B cell (primary cell): ENCODE measurements at regions not wholly inside any gene's neighbourhood (a gene's known extent, or its start where the extent isn't known, plus 50 kb on each side); places are given as distances from the start of the nearest gene placed in this dataset.

Experiments used
- ATAC-seq: fragments of 200-7000 bp; cut with Tn5 transposase; one replicate; pipeline ENCODE4 v1.10.0; 2021; ENCODE audit warnings: low read depth, mild to moderate bottlenecking, moderate number of reproducible peaks, moderate library complexity
- CTCF ChIA-PET: fragments of 350-600 bp; sonication (Branson Sonifier 250); formaldehyde crosslinking; loops from one replicate; lab custom pipeline; 2021; ENCODE audit warnings: antibody characterized with exemption, inconsistent platforms; lab: Charles Lee
- POLR2A ChIA-PET: fragments of 350-600 bp; sonication (Branson Sonifier 250); formaldehyde crosslinking; loops from one replicate; lab custom pipeline; 2021; ENCODE audit warnings: antibody characterized with exemption; lab: Charles Lee
- DNase-seq: peaks from one replicate; pipeline ENCODE4 v3.0.0; 2013
- H2AFZ ChIP-seq: 2 replicates; pipeline ENCODE4 v1.6.1; 2012; ENCODE audit warnings: mild to moderate bottlenecking, low read depth, low read length; ENCODE audit not compliant: insufficient read depth, poor library complexity, severe bottlenecking
- H3K27ac ChIP-seq, 2 donors: 1 replicate in 1 of 2; 2 replicates in 1 of 2; pipeline ENCODE4 v1.5.1; 2012 to 2013; ENCODE audit warnings: low read length in 2 of 2, mild to moderate bottlenecking in 2 of 2, moderate library complexity in 1 of 2
- H3K27me3 ChIP-seq, 4 experiments: fragments of 200-600 bp in 1 of 4; sonication (generic) in 1 of 4; replicated peaks in 1 of 4; 1 replicate in 2 of 4; 2 replicates in 2 of 4; pipeline versions ENCODE4 v1.6.1 to v1.7.0; 2013 to 2016; ENCODE audit warnings: low read length in 3 of 4, mild to moderate bottlenecking in 2 of 4, mixed read lengths in 1 of 4, moderate library complexity in 1 of 4; ENCODE audit not compliant: insufficient read depth in 4 of 4, control insufficient read depth in 3 of 4; ENCODE audit errors: control extremely low read depth in 1 of 4
- H3K36me3 ChIP-seq, 2 experiments: replicated peaks in 1 of 2; 1 replicate in 1 of 2; 2 replicates in 1 of 2; pipeline versions ENCODE4 v1.6.1 to v1.7.1; 2013; ENCODE audit warnings: low read length in 1 of 2; ENCODE audit not compliant: insufficient read depth in 2 of 2, control insufficient read depth in 1 of 2; ENCODE audit errors: control extremely low read depth in 1 of 2, extremely low read depth in 1 of 2
- H3K4me1 ChIP-seq, 2 donors: fragments of 200-600 bp in 1 of 2; sonication (generic) in 1 of 2; 1 replicate in 1 of 2; 2 replicates in 1 of 2; pipeline versions ENCODE4 v1.5.1 to v1.6.1; 2013 to 2017; ENCODE audit warnings: low read length in 2 of 2; ENCODE audit not compliant: control insufficient read depth in 2 of 2, insufficient read depth in 2 of 2
- H3K4me2 ChIP-seq: replicated peaks from 2 replicates; pipeline ENCODE3; 2012; ENCODE audit warnings: mild to moderate bottlenecking, low read depth, low read length; ENCODE audit not compliant: poor library complexity, severe bottlenecking
- H3K4me3 ChIP-seq, 5 experiments: fragments of 200-600 bp in 1 of 5; sonication (generic) in 1 of 5; 1 replicate in 3 of 5; 2 replicates in 2 of 5; pipeline versions ENCODE4 v1.5.1 to v1.7.0; 2011 to 2016; ENCODE audit warnings: low read length in 4 of 5, mild to moderate bottlenecking in 4 of 5, low read depth in 2 of 5, control low read depth in 1 of 5, moderate library complexity in 1 of 5; ENCODE audit not compliant: insufficient read depth in 1 of 5; ENCODE audit errors: control extremely low read depth in 1 of 5, extremely low read depth in 1 of 5
- H3K79me2 ChIP-seq: fragments of 200-600 bp; sonication (generic); one replicate; pipeline ENCODE4 v1.6.0; 2016; ENCODE audit warnings: low read length; ENCODE audit not compliant: control insufficient read depth, insufficient read depth
- H3K9ac ChIP-seq: fragments of 200-600 bp; sonication (generic); 2 replicates; pipeline ENCODE4 v1.6.1; 2017; ENCODE audit warnings: mild to moderate bottlenecking, low read length, moderate library complexity
- H3K9me3 ChIP-seq, 3 donors: one replicate each; pipeline versions ENCODE4 v1.6.1 to v1.7.1; 2013; ENCODE audit warnings: low read length in 2 of 3; ENCODE audit not compliant: control insufficient read depth in 2 of 3, insufficient read depth in 1 of 3; ENCODE audit errors: control extremely low read depth in 1 of 3
- H4K20me1 ChIP-seq: 2 replicates; pipeline ENCODE4 v1.6.0; 2012; ENCODE audit warnings: mild to moderate bottlenecking, low read length; ENCODE audit not compliant: insufficient read depth, control insufficient read depth, poor library complexity, severe bottlenecking
- H3K27ac Mint-ChIP-seq: one replicate; pipeline ENCODE4 v1.8.0; 2021; ENCODE audit warnings: mixed read lengths
- H3K27me3 Mint-ChIP-seq: one replicate; pipeline ENCODE4 v1.8.0; 2021; ENCODE audit warnings: mixed read lengths
- H3K4me1 Mint-ChIP-seq: one replicate; pipeline ENCODE4 v1.8.0; 2021; ENCODE audit warnings: mixed read lengths
- H3K4me3 Mint-ChIP-seq: one replicate; pipeline ENCODE4 v1.8.0; 2021; ENCODE audit warnings: mixed read lengths
- H3K9me3 Mint-ChIP-seq: one replicate; pipeline ENCODE4 v1.8.0; 2022; ENCODE audit warnings: mixed read lengths; ENCODE audit not compliant: insufficient read depth
- EZH2 ChIP-seq: IDR thresholded peaks from 2 replicates; pipeline ENCODE4 v1.6.1; 2012; ENCODE audit warnings: borderline replicate concordance, low read depth, mild to moderate bottlenecking, moderate library complexity, low read length; ENCODE audit not compliant: insufficient read depth, poor library complexity, severe bottlenecking
- WGBS: methylation state at CpG from one replicate; pipeline ENCODE4 v1.1.5; 2013; ENCODE audit warnings: missing lambda C conversion rate; ENCODE audit not compliant: insufficient coverage; 5-methylcytosine and 5-hydroxymethylcytosine counted together
- intact Hi-C: fragments of 100-400 bp; cut with micrococcal nuclease; formaldehyde crosslinking; loops from one replicate; pipeline ENCODE4 v1.10.0; 2022
- TF ChIP-seq, protein P1 (sequence below): fragments of 200-600 bp; IDR thresholded peaks from one replicate; pipeline ENCODE4 v1.8.0; 2022; ENCODE audit warnings: antibody characterized with exemption, mild to moderate bottlenecking

DNA sequence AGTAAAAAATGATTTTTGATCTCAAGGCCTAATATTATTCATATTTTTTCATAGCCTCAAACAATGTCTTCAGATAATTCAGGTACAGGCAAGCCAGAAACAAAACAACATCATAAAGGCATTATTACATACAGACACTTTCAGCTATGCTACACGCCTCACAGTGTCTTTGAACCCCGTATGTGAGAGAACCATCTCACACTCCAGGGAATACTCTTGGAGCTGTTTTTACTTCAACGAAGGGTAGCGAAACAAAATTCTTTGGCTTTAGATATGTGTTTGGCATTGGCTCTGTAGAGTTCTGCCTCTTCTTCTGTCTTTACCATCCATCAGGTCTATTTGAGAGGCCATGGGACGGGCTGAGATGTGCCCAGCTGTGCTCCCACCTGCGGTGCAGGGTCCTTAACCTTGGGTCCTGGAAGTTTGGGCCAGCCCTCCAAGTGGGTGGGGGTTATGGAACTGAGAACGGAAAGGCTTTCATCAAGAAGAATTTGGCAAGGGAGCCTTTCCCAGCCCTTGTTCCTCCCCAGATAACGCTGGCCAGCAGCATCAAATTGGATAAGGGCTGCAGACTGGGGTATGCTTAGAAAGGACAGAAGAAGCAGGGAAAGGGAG is 276.9 kb downstream of the TCF7L2 start:
- no peaks in the 10 kb centered on the region for H3K36me3 ChIP-seq
- Mint-ChIP-seq H3K27ac (no peak overlapping the region), H3K27me3 (peaks cover 35% of the 10 kb centered on the region), H3K9me3 (no peaks in the 10 kb centered on the region), H3K4me1 (no peaks in the 10 kb centered on the region), H3K4me3 (no peak overlapping the region)
- TF ChIP-seq, protein P1, sequence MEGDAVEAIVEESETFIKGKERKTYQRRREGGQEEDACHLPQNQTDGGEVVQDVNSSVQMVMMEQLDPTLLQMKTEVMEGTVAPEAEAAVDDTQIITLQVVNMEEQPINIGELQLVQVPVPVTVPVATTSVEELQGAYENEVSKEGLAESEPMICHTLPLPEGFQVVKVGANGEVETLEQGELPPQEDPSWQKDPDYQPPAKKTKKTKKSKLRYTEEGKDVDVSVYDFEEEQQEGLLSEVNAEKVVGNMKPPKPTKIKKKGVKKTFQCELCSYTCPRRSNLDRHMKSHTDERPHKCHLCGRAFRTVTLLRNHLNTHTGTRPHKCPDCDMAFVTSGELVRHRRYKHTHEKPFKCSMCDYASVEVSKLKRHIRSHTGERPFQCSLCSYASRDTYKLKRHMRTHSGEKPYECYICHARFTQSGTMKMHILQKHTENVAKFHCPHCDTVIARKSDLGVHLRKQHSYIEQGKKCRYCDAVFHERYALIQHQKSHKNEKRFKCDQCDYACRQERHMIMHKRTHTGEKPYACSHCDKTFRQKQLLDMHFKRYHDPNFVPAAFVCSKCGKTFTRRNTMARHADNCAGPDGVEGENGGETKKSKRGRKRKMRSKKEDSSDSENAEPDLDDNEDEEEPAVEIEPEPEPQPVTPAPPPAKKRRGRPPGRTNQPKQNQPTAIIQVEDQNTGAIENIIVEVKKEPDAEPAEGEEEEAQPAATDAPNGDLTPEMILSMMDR: no peak
- no peak for TF ChIP-seq EZH2
- H3K9ac ChIP-seq: no peak overlapping the region
- intact Hi-C loops: no loop called here
- no peaks in the 10 kb centered on the region for H4K20me1 ChIP-seq
- H2AFZ ChIP-seq: no peak overlapping the region
- H3K4me3 ChIP-seq: no peak overlapping the region
- no peaks in the 10 kb centered on the region for H3K9me3 ChIP-seq
- H3K4me2 ChIP-seq: no peak overlapping the region
- CTCF ChIA-PET: no interaction called here
- no peaks in the 10 kb centered on the region for H3K4me1 ChIP-seq
- no peak for ATAC-seq
- peaks cover 0 to 12% (median 1%) of the 10 kb centered on the region in 4 experiments for H3K27me3 ChIP-seq
- no peak for DNase-seq
- POLR2A ChIA-PET: no interaction called here
- 80% methylated on average over 1 of the region's 8 CpGs for WGBS
- no peaks in the 10 kb centered on the region for H3K79me2 ChIP-seq
- H3K27ac ChIP-seq: no peak overlapping the region

DNA sequence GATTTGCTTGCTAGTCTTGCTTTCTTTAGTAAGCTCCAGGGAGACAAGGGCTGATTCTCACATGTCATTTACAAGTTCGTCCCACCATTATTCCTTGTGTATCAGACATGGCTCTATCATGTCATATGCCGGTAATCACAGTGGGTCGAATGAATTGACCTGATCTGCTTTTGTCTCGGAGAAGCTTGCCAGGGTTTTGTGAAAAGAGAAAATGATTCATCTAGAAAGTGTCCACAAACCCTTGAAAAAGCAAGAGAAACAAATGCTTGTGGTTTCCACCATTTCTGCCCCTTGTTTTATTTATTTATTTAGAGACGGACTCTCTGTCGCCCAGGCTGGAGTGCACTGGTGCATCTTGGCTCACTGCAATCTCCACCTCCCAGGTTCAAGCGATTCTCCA is 278.5 kb downstream of the TCF7L2 start:
- Histone ChIP-seq H3K4me3 (no peak overlapping the region), H3K4me1 (peaks cover 0 to 7% of the 10 kb centered on the region in 2 donors), H3K27ac (no peak overlapping the region), H3K36me3 (no peaks in the 10 kb centered on the region), H4K20me1 (no peaks in the 10 kb centered on the region), H2AFZ (no peak overlapping the region), H3K27me3 (peaks cover 0 to 9% (median 1%) of the 10 kb centered on the region in 4 experiments), H3K9me3 (no peaks in the 10 kb centered on the region), H3K9ac (no peak overlapping the region), H3K4me2 (no peak overlapping the region), H3K79me2 (no peaks in the 10 kb centered on the region)
- CTCF ChIA-PET: no interaction called here
- POLR2A ChIA-PET: no interaction called here
- intact Hi-C loops: no loop called here
- Mint-ChIP-seq H3K27me3 (peaks cover 21% of the 10 kb centered on the region), H3K9me3 (no peaks in the 10 kb centered on the region), H3K27ac (no peak overlapping the region), H3K4me1 (peaks cover 1% of the 10 kb centered on the region), H3K4me3 (no peak overlapping the region)
- DNase-seq (no peak), ATAC-seq (no peak)
- TF ChIP-seq, protein P1: no peak
- TF ChIP-seq EZH2: no peak
- WGBS: no CpG with 5 or more reads among the region's 7 CpGs
